HG02981 (cell line): ENCODE measurements at regions not wholly inside any gene's neighbourhood (a gene's known extent, or its start where the extent isn't known, plus 50 kb on each side); places are given as distances from the start of the nearest gene placed in this dataset.

Experiments used
- ATAC-seq: cut with Tn5 transposase; IDR thresholded peaks from one replicate; pipeline ENCODE4 v1.9.1; 2021; ENCODE audit warnings: mild to moderate bottlenecking, moderate library complexity; ENCODE audit not compliant: unreplicated experiment

GRCh38 chr2:146158072-146158674 lies 1638.3 kb upstream of the ZEB2 start:
- no peak for ATAC-seq

- ATAC-seq: no peak
Measured at GRCh38 chr2:146147448-146148012, 1627.6 kb upstream of the ZEB2 start.

DNA sequence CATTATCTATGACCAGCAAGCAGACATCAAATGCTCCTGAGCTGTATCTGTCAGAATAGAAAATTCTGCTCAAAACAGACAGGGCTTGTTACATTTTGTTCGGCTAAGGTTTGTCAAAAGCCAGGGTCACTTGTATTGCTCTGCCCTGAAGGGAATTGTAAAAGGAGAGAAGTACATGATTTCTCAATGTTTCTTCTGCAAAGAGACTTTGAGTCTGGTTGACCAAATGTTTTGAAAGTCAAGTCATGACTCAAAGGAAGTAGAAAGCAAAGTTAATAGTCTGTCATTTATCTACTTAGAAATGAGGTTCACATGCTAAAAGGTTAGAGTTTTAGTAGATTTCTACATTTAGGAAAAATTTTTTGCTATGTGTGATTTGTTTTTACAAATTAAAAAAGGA lies 1624.1 kb upstream of the ZEB2 start:
- ATAC-seq: no peak

- ATAC-seq: no peak
Measured at GRCh38 chr2:146138820-146139219, 1618.9 kb upstream of the ZEB2 start.

GRCh38 chr2:146135245-146135644 lies 1615.3 kb upstream of the ZEB2 start:
- no peak for ATAC-seq

DNA sequence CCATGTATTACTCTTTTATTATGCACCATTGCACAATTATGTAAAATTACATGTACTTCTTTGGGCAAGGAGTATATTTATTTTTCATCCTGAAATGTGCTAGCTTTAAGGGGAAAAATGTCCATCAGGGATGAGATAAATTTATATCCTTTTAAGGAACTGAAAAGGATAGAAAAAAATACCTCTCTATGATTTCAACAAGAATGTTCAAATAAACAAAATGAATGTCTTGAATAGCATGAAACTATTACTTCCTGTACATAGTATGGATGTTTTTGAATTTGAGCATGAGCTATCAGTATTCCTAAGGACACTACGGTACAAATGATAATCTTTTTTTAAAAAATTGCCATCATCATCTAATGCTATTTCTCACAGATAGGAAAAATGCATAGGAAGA lies 1611.9 kb upstream of the ZEB2 start:
- no peak for ATAC-seq

- no peak for ATAC-seq
Measured at GRCh38 chr2:146131048-146131447, 1611.1 kb upstream of the ZEB2 start.

- no peak for ATAC-seq
Measured at GRCh38 chr2:146130290-146130689, 1610.4 kb upstream of the ZEB2 start.

DNA sequence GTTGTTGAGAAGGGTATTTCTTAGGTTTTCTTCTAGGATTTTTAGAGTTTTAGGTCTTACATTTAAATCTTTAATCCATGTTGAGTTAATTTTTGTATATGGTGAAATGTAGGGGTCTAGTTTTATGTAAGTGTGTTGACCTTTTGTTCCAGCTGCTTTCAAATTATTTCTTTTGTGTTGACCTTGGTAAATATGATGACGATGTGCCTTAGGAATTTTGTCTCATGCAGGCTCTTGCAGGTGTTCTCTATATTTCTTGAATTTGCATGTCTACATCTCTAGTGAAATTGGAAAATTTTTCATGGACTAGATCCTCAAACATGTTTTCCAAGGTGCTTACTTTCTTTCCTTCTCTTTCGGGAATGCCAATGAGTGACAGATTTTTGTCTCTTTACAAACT lies 1609.3 kb upstream of the ZEB2 start:
- no peak for ATAC-seq

DNA sequence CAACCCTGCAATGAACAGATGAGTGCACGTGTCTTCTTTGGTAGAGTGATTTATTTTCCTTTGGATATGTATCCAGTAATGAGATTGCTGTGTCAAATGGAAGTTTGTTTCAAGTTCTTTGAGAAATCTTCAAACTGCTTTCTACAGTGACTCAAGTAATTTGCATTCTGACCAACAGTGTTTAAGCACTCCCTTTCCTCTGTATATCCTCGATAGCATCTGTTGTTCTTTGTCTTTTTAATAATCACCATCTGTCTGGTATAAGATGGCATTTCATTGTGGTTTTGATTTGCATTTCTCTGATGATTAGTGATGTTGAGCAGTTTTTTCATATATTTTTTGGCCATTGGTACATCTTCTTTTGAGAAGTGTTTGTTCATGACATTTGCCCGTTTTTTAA lies 1608.3 kb upstream of the ZEB2 start:
- no peak for ATAC-seq

- no peak for ATAC-seq
Measured at GRCh38 chr2:146125551-146125950, 1605.6 kb upstream of the ZEB2 start.

GRCh38 chr2:146124741-146125140 lies 1604.8 kb upstream of the ZEB2 start:
- no peak for ATAC-seq

DNA sequence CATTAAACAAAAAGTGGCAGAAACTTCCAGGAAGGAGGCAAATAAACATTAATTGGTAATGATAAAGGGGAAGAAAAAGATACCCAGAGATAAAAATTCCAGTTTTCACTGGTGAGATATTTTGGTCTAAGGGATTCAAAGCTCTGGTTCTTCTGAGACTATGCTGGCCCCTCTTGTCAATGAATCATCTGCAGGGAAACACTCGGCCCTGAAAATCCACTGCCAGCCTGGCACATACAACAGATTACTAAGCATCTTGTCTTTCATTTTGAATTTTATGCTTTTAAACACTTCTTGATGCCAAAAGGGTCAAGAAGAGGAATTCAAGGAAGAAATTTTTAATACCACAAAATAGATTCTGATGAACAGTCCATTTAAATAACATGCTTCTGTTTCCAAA lies 1603.8 kb upstream of the ZEB2 start:
- no peak for ATAC-seq

DNA sequence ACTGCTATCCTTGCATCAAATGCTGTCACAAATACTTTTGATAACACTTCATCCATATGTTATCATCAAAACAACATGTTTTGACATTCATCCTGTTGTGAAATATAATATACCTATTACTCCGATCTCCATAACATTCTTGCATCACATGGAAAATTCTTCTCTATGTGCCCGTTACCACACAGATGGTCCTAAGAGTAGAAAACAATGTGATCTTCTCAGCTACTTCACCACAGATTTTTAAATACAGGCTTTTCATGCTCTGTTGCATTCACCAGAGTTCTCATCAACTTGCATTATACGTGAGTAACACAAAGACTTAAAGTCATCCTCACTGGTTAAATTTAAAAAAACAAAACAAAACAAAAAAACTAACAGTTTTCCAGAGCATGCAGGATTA lies 1603.3 kb upstream of the ZEB2 start:
- no peak for ATAC-seq

- no peak for ATAC-seq
Measured at GRCh38 chr2:146119586-146119985, 1599.7 kb upstream of the ZEB2 start.

DNA sequence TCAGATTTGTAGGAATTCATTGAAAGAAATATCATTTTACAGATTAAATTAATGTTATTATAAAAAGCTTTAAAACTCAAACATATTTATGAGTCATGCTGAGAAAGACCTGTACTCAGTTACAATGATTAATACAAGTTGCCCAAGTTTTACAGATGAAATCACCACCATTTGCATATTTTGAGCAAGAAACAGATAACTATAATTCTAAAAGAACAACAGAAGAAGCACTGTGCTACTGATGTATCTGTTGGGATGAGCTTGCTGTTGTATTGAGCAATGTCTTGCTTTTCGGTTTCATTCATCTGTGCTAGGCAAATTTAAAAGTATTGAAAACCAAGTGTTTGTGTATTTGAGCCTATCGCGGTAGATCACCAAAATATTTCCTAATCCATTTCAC lies 1589.1 kb upstream of the ZEB2 start:
- no peak for ATAC-seq

- ATAC-seq: no peak
Measured at GRCh38 chr2:146094185-146094584, 1574.3 kb upstream of the ZEB2 start.

GRCh38 chr2:146081459-146081858 lies 1561.5 kb upstream of the ZEB2 start:
- ATAC-seq: no peak

DNA sequence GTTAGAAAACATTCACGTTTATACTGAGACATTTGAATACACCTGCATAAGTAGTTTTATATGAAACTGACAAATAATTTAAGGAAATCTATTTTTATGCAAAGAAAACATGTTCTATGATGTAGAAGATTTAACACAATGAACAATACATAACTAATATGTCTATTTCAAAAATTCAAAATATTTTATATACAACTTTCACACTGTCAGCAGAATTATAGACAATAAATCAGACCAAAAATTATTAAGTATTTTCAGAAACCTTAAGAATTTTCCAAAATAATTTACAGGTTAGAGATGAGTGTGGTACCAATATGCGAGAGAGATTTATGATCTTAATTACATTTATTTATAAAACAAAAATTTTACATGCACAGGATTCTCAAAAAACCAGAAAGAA lies 1561.0 kb upstream of the ZEB2 start:
- ATAC-seq: no peak

GRCh38 chr2:146079216-146079615 lies 1559.3 kb upstream of the ZEB2 start:
- no peak for ATAC-seq

DNA sequence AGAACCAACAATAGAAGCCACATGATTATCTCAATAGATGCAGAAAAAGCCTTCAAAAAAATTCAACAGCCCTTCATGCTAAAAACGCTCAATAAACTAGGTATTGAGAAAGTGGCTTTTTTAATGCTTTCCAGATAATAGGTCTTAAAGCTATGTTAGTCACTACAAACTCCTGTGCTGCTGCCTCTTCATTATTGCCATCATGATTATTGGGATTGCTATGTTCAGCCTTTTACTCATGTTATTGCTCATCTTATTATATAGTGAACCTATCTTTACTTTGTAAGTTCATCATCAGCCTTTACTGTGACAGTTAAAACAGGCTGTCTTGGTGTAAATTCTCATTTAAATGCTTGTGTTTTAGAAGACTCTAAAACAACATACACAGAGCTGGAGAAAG lies 1557.2 kb upstream of the ZEB2 start:
- ATAC-seq: no peak

DNA sequence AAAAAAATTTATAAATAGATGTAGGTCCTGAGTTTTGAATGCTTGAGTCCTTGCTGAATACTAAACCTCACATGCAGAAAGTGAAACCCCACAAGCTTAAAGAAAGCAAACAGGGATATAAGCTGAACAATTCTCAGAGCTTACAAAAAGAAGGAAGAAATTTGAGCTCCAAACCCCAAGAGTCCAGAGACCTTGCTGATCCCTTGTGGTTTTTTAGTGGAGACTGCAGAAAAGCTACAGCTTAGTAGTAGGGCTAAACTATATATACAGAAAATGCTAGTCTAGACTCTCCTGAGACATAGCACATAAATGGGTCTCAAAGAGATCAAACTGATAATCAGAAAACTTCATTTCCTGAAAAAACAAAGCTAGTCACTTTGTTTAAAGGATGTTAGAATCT lies 1548.1 kb upstream of the ZEB2 start:
- no peak for ATAC-seq

- no peak for ATAC-seq
Measured at GRCh38 chr2:146048141-146048540, 1528.2 kb upstream of the ZEB2 start.
